PC-9 (cell line): ENCODE measurements at regions not wholly inside any gene's neighbourhood (a gene's known extent, or its start where the extent isn't known, plus 50 kb on each side); places are given as distances from the start of the nearest gene placed in this dataset.

Experiments used
- BruUV-seq: library from RNA; stranded (reverse); fragments of 400-500 nt; replicated peaks from 2 replicates; lab custom pipeline; 2021; lab: Mats Ljungman, UMichigan
- CTCF ChIA-PET: fragments of 300-600 bp; sonication (Branson Sonifier 250); formaldehyde crosslinking; loops from one replicate; lab custom pipeline; 2022; ENCODE audit warnings: antibody characterized with exemption; lab: Charles Lee
- POLR2A ChIA-PET: fragments of 300-600 bp; sonication (Branson Sonifier 250); formaldehyde crosslinking; loops from one replicate; lab custom pipeline; 2022; ENCODE audit warnings: antibody characterized with exemption; ENCODE audit not compliant: unreplicated experiment; lab: Charles Lee
- DNase-seq, 2 experiments: peaks; one replicate each; pipeline versions ENCODE4 v3.0.0 to v3.0.0-alpha.2; 2015 to 2022; ENCODE audit warnings: mixed read lengths in 1 of 2
- H2AFZ ChIP-seq: fragments of 200-600 bp; sonication (generic); 2 replicates; pipeline ENCODE4 v1.8.1; 2017; ENCODE audit warnings: antibody characterized with exemption
- H3F3A ChIP-seq: fragments of 200-600 bp; sonication (generic); 2 replicates; pipeline ENCODE4 v1.8.1; 2017; ENCODE audit warnings: antibody characterized with exemption, mild to moderate bottlenecking, low read depth; ENCODE audit not compliant: insufficient read depth
- H3K27ac ChIP-seq: fragments of 200-600 bp; sonication (generic); 2 replicates; pipeline ENCODE4 v1.6.1; 2016; ENCODE audit warnings: mixed run types
- H3K27me3 ChIP-seq: fragments of 200-600 bp; sonication (generic); 2 replicates; pipeline ENCODE4 v1.6.1; 2016; ENCODE audit warnings: low read depth, mixed run types; ENCODE audit not compliant: insufficient read depth
- H3K36me3 ChIP-seq: fragments of 200-600 bp; sonication (generic); 2 replicates; pipeline ENCODE4 v1.6.1; 2016; ENCODE audit warnings: low read depth, mixed run types
- H3K4me1 ChIP-seq: fragments of 200-600 bp; sonication (generic); replicated peaks from 2 replicates; pipeline ENCODE4 v1.6.1; 2016; ENCODE audit warnings: mixed run types; ENCODE audit not compliant: insufficient read depth
- H3K4me2 ChIP-seq: fragments of 200-600 bp; sonication (generic); 2 replicates; pipeline ENCODE4 v1.6.1; 2017; ENCODE audit warnings: mixed run types
- H3K4me3 ChIP-seq: fragments of 200-600 bp; sonication (generic); 2 replicates; pipeline ENCODE4 v1.6.1; 2016; ENCODE audit warnings: mixed run types
- H3K79me2 ChIP-seq: fragments of 200-600 bp; sonication (generic); 2 replicates; pipeline ENCODE4 v1.6.1; 2017; ENCODE audit warnings: low read depth, mixed run types
- H3K9me2 ChIP-seq: fragments of 200-600 bp; sonication (generic); 2 replicates; pipeline ENCODE4 v1.8.1; 2017; ENCODE audit warnings: mild to moderate bottlenecking; ENCODE audit not compliant: insufficient read depth
- H3K9me3 ChIP-seq: fragments of 200-600 bp; sonication (generic); 2 replicates; pipeline ENCODE4 v1.8.1; 2016; ENCODE audit warnings: low read depth; ENCODE audit not compliant: insufficient read depth
- H4K20me1 ChIP-seq: fragments of 200-600 bp; sonication (generic); 2 replicates; pipeline ENCODE4 v1.8.1; 2017; ENCODE audit not compliant: insufficient read depth
- CTCF ChIP-seq: fragments of 200-600 bp; sonication (generic); conservative IDR thresholded peaks from 2 replicates; pipeline ENCODE4 v1.6.1; 2017; ENCODE audit warnings: mixed run types, antibody characterized with exemption, mild to moderate bottlenecking, moderate library complexity
- EZH2 ChIP-seq: fragments of 200-600 bp; sonication (generic); IDR thresholded peaks from 2 replicates; pipeline ENCODE4 v1.8.0; 2017; ENCODE audit warnings: antibody characterized with exemption, low read depth
- intact Hi-C: fragments of 100-400 bp; cut with micrococcal nuclease; formaldehyde crosslinking; loops from one replicate; pipeline ENCODE4 v1.10.0; 2022; ENCODE audit not compliant: unreplicated experiment

- no peaks in the 10 kb centered on the region for H3K9me2 ChIP-seq
- H3K27ac ChIP-seq, result no peak overlapping the region
- H2AFZ ChIP-seq, result no peak overlapping the region; the same call in 1 of the 2 replicates
- no TSS peak for BruUV-seq
- no peaks in the 10 kb centered on the region for H3K9me3 ChIP-seq
- no peaks in the 10 kb centered on the region for H3K27me3 ChIP-seq
- H3K4me3 ChIP-seq, result no peak overlapping the region
- no peaks in the 10 kb centered on the region for H3K36me3 ChIP-seq
- intact Hi-C loops, result no loop called here
- H4K20me1 ChIP-seq, result no peaks in the 10 kb centered on the region
- TF ChIP-seq CTCF, result no peak
- TF ChIP-seq EZH2, result no peak
- POLR2A ChIA-PET, result no interaction called here
- no peak for DNase-seq
- no peaks in the 10 kb centered on the region for H3K79me2 ChIP-seq
- CTCF ChIA-PET, result no interaction called here
- H3F3A ChIP-seq, result no peaks in the 10 kb centered on the region
- H3K4me1 ChIP-seq, result no peaks in the 10 kb centered on the region
- no peak overlapping the region for H3K4me2 ChIP-seq
These were observed 322.8 kb downstream of the RAP2B start for GRCh38 chr3:153484842-153485241.

- Histone ChIP-seq H3K27ac (no peak overlapping the region), H4K20me1 (no peaks in the 10 kb centered on the region), H3K36me3 (no peaks in the 10 kb centered on the region), H3F3A (no peaks in the 10 kb centered on the region), H3K27me3 (no peaks in the 10 kb centered on the region), H2AFZ (peak overlapping the region; percentile 14; the same call in 1 of the 2 replicates), H3K4me2 (no peak overlapping the region), H3K4me1 (no peaks in the 10 kb centered on the region), H3K4me3 (no peak overlapping the region), H3K79me2 (no peaks in the 10 kb centered on the region), H3K9me3 (no peaks in the 10 kb centered on the region), H3K9me2 (no peaks in the 10 kb centered on the region; the same call in 1 of the 2 replicates)
- TF ChIP-seq EZH2 (no peak), CTCF (no peak)
- BruUV-seq, result no TSS peak
- DNase-seq, result no peak
- CTCF ChIA-PET, result no interaction called here
- POLR2A ChIA-PET, result interaction anchor here (0.7 kb wide), 1 partner anchor 139 kb away, joined by 5 read pairs; no protein-coding TSS in a partner anchor
- intact Hi-C loops, result no loop called here
These were observed 333.4 kb downstream of the RAP2B start for GRCh38 chr3:153495422-153495821.

DNA sequence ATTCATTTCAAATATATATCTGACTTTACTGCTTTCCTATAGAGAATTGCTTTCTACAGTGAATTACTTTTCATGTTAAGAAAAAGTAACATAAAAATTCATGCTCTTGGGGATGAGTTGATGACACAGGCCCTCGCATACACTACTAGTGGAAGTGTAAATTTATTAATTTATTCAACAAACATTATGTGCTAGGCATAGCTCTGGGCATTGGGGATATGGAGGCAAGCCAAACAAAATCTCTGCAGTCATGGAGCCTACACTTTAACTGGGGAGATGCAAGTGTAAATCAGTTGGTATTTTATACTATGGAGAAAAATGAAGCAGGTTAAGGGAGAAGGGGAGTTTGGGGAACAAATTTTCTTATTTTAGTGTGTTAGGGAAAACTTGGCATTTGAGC, 340.7 kb downstream of the RAP2B start:
- Histone ChIP-seq H2AFZ (no peak overlapping the region), H3K27me3 (no peaks in the 10 kb centered on the region), H3K9me2 (no peaks in the 10 kb centered on the region), H3K79me2 (no peaks in the 10 kb centered on the region), H4K20me1 (no peaks in the 10 kb centered on the region), H3F3A (no peaks in the 10 kb centered on the region), H3K4me1 (peaks cover 6% of the 10 kb centered on the region; the same call in 1 of the 2 replicates), H3K4me2 (no peak overlapping the region), H3K4me3 (no peak overlapping the region), H3K27ac (no peak overlapping the region), H3K36me3 (no peaks in the 10 kb centered on the region), H3K9me3 (no peaks in the 10 kb centered on the region)
- ChIA-PET CTCF (no interaction called here), POLR2A (no interaction called here)
- intact Hi-C loops, result no loop called here
- BruUV-seq, result no TSS peak
- DNase-seq, result no peak
- TF ChIP-seq CTCF (no peak), EZH2 (no peak)
